Mucosa of rectum (tissue), 2 donors: ENCODE measurements at regions not wholly inside any gene's neighbourhood (a gene's known extent, or its start where the extent isn't known, plus 50 kb on each side); places are given as distances from the start of the nearest gene placed in this dataset.

Experiments used
- H3K27ac ChIP-seq, 2 donors: one replicate each; pipeline ENCODE4 v1.7.0; 2013; ENCODE audit warnings: inconsistent platforms in 2 of 2, low read depth in 2 of 2, low read length in 2 of 2
- H3K27me3 ChIP-seq, 2 donors: one replicate each; pipeline ENCODE4 v1.7.0; 2013; ENCODE audit warnings: low read length in 2 of 2; ENCODE audit not compliant: control insufficient read depth in 2 of 2, insufficient read depth in 2 of 2
- H3K36me3 ChIP-seq, 2 donors: one replicate each; pipeline ENCODE4 v1.7.0; 2013; ENCODE audit warnings: low read length in 2 of 2; ENCODE audit not compliant: control insufficient read depth in 2 of 2, insufficient read depth in 2 of 2
- H3K4me1 ChIP-seq, 2 donors: one replicate each; pipeline ENCODE4 v1.7.0; 2013; ENCODE audit warnings: low read length in 2 of 2, mild to moderate bottlenecking in 1 of 2; ENCODE audit not compliant: control insufficient read depth in 2 of 2, insufficient read depth in 2 of 2
- H3K4me3 ChIP-seq, 2 donors: one replicate each; pipeline ENCODE4 v1.7.0; 2013; ENCODE audit warnings: low read length in 2 of 2
- H3K9ac ChIP-seq, 2 donors: one replicate each; pipeline ENCODE4 v1.7.0; 2013; ENCODE audit warnings: low read length in 2 of 2, low read depth in 1 of 2, mild to moderate bottlenecking in 1 of 2
- H3K9me3 ChIP-seq, 2 donors: one replicate each; pipeline ENCODE4 v1.7.0; 2013; ENCODE audit warnings: low read length in 2 of 2; ENCODE audit not compliant: control insufficient read depth in 2 of 2
- donor health status: healthy.
- donor health status: Normal muscosa, but diverticular disease.

- Histone ChIP-seq H3K9ac (no peak overlapping the region), H3K36me3 (no peaks in the 10 kb centered on the region), H3K9me3 (no peaks in the 10 kb centered on the region), H3K27ac (no peak overlapping the region), H3K4me3 (no peak overlapping the region), H3K4me1 (no peaks in the 10 kb centered on the region), H3K27me3 (no peaks in the 10 kb centered on the region)
These were observed 843.8 kb upstream of the GJE1 start for GRCh38 chr6:141288947-141289346.

GRCh38 chr6:141282263-141282662, 850.5 kb upstream of the GJE1 start:
- no peak overlapping the region for H3K4me3 ChIP-seq

GRCh38 chr6:141269684-141270083, 863.0 kb upstream of the GJE1 start:
- Histone ChIP-seq H3K4me1 (no peaks in the 10 kb centered on the region), H3K9me3 (no peaks in the 10 kb centered on the region), H3K27me3 (no peaks in the 10 kb centered on the region), H3K36me3 (no peaks in the 10 kb centered on the region), H3K9ac (no peak overlapping the region), H3K4me3 (no peak overlapping the region), H3K27ac (no peak overlapping the region)

More at GRCh38 chr6:141282263-141282662, 850.5 kb upstream of the GJE1 start:
- Histone ChIP-seq H3K9ac (no peak overlapping the region), H3K9me3 (no peaks in the 10 kb centered on the region), H3K4me1 (no peaks in the 10 kb centered on the region), H3K36me3 (no peaks in the 10 kb centered on the region), H3K27ac (no peak overlapping the region), H3K27me3 (no peaks in the 10 kb centered on the region)

DNA sequence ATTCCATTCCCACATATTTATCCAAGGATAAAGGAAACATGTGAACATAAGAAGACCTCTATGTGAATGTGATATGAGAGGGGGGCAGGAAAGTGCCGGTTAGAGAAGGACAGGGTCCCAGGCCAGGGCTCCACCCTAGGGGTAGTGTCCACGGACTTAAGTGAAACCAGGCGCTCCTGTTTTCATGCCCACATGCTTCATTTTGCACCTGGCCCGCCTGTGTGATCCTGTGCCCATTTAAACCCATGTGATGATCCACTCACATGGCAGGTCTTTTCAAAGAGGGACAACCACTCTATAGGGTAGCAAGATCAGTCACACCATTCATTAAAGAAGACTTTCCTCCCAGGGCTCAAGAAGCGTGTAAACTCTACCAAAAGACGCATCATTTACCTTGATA, 865.3 kb upstream of the GJE1 start:
- Histone ChIP-seq H3K36me3 (no peaks in the 10 kb centered on the region), H3K4me1 (no peaks in the 10 kb centered on the region), H3K4me3 (no peak overlapping the region), H3K9me3 (no peaks in the 10 kb centered on the region), H3K27ac (no peak overlapping the region), H3K27me3 (no peaks in the 10 kb centered on the region), H3K9ac (no peak overlapping the region)

DNA sequence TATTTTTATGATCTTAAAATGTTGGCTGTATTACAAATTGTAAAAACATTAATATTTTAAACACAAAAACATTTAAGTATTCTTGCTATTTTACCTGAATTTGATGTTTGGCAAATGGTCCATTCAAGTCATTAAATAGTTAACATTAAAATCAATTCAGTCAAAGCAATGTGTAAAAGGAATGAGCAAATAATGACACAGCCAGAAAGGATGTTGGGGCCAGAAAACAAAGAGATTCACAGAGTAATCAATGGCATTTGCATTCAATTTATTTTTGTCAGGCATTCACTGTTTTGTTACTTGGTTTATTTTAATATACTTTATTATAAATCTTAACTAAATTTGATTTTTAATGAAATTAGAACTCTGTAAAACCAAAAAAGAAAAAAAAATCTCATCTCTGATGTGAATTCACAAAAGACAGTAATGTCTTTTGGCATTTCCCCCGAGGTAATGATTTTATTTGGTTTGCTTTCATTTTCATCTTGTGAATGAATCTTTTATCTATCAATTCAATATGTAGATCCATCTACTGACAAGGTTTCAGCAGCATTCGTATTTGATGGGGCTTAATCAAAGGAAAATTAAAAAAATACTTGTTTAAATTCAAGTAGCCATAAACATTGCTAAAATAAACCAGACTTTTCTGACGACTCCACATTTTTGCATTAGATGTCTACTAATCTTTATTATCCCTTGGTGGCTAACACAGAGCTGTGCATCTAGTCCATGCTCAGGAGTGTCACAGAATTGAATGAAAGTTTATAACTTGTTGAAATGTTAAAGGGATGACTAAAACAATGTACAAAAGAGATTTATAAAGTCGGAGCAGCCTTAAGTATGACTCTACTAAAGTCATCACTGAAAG, 866.7 kb upstream of the GJE1 start:
- Histone ChIP-seq H3K36me3 (no peaks in the 10 kb centered on the region), H3K4me1 (no peaks in the 10 kb centered on the region), H3K4me3 (peak overlapping the region in 1 of 2 donors; percentile 41), H3K9ac (no peak overlapping the region), H3K27ac (no peak overlapping the region), H3K9me3 (no peaks in the 10 kb centered on the region), H3K27me3 (no peaks in the 10 kb centered on the region)

GRCh38 chr6:141264101-141264500, 868.6 kb upstream of the GJE1 start:
- no peaks in the 10 kb centered on the region for H3K9me3 ChIP-seq
- no peak overlapping the region for H3K27ac ChIP-seq
- no peaks in the 10 kb centered on the region for H3K36me3 ChIP-seq
- H3K4me3 ChIP-seq, result no peak overlapping the region
- H3K27me3 ChIP-seq, result no peaks in the 10 kb centered on the region
- H3K4me1 ChIP-seq, result no peaks in the 10 kb centered on the region
- H3K9ac ChIP-seq, result no peak overlapping the region

- Histone ChIP-seq H3K9me3 (no peaks in the 10 kb centered on the region), H3K9ac (no peak overlapping the region), H3K4me3 (no peak overlapping the region), H3K36me3 (no peaks in the 10 kb centered on the region), H3K4me1 (no peaks in the 10 kb centered on the region), H3K27me3 (no peaks in the 10 kb centered on the region), H3K27ac (no peak overlapping the region)
These were observed 871.1 kb upstream of the GJE1 start for GRCh38 chr6:141261672-141262060.

DNA sequence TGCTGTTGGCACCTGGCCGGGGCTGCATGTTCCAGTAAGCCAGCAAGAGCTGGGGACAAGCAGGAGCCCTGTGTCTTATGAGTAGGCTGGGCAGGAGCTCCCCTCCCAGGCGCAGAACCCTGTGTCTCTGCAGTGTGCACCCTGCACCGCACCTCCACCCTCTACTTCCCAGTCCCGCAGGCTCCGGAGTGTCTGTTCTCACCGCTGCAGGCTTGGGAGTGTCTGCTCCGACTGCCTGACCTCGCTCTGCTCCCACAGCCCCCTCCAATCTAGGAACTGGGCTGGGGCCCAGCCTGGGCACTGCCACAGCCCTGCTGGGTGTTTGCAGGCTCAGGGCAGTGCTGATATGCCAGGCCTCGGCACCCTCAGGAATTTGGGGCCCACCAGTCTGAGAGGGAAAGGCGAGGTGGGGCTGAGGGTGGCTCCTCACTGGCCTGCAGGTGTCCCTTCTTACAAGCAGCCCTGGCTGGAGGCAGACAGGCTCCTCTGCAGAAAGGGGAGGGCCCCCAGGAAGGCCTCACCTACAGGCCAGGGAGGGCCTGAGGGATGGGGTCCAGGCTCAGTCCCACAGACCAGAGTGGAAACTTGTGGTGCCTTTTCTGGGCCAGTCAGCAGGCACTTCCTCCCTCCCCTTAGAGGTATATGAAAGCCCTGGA, 871.6 kb upstream of the GJE1 start:
- H3K27me3 ChIP-seq, result no peaks in the 10 kb centered on the region
- H3K9me3 ChIP-seq, result no peaks in the 10 kb centered on the region
- H3K4me3 ChIP-seq, result no peak overlapping the region
- no peaks in the 10 kb centered on the region for H3K36me3 ChIP-seq
- no peaks in the 10 kb centered on the region for H3K4me1 ChIP-seq
- H3K27ac ChIP-seq, result no peak overlapping the region
- no peak overlapping the region for H3K9ac ChIP-seq

DNA sequence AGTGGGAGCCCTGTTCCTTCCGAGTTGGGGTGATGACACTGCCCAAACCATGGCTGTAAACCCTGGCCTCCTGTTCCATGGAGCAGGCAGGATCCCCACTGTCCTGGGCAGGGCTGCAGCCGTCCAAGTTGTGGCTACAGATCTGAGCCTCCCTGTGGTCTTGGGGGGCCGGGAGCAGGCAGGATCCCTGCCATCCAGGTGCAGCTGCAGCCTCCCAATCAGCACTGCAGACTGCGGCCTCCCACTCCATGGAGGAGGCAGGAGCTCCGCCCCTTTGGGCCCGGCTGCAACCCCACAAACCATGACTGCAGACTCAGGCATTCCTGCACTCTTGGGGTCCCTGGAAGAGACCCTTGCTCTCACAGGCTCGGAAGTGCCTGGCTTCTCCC, 872.1 kb upstream of the GJE1 start:
- Histone ChIP-seq H3K27me3 (no peaks in the 10 kb centered on the region), H3K36me3 (no peaks in the 10 kb centered on the region), H3K4me1 (no peaks in the 10 kb centered on the region), H3K9ac (no peak overlapping the region), H3K27ac (no peak overlapping the region), H3K4me3 (no peak overlapping the region), H3K9me3 (no peaks in the 10 kb centered on the region)

DNA sequence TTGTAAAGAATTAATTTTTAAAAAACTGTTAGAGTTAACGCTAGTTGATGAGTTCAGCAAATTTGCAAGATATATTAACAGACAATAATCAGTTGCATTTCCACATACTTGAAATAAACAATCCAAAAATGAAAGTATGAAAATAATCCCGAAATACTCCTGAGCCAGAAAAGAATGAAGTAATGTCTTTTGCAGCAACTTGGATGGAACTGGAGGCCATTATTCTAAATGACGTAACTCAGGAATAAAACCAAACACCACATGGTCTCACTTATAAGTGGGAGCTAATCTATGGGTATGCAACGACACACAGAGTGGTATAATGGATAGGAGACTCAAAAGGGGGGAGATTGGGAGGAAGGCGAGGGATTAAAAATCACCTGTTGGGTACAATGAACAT, 872.9 kb upstream of the GJE1 start:
- Histone ChIP-seq H3K9ac (no peak overlapping the region), H3K27ac (no peak overlapping the region), H3K4me3 (no peak overlapping the region), H3K9me3 (no peaks in the 10 kb centered on the region), H3K36me3 (no peaks in the 10 kb centered on the region), H3K4me1 (no peaks in the 10 kb centered on the region), H3K27me3 (no peaks in the 10 kb centered on the region)
